MM.1S (cell line): ENCODE measurements at regions not wholly inside any gene's neighbourhood (a gene's known extent, or its start where the extent isn't known, plus 50 kb on each side); places are given as distances from the start of the nearest gene placed in this dataset.

ENCODE experiments used
- EZH2 ChIP-seq: fragments of 300-600 bp; sonication (generic); optimal IDR thresholded peaks from 2 replicates; pipeline ENCODE3; 2017; ENCODE audit warnings: low read depth, mild to moderate bottlenecking, antibody characterized with exemption, low read length, mixed read lengths
- TF ChIP-seq, protein P1 (sequence below): fragments of 300-600 bp; sonication (generic); IDR thresholded peaks from 2 replicates; pipeline ENCODE4 v1.5.1; 2016; ENCODE audit warnings: antibody characterized with exemption, low read length, mixed read lengths

DNA sequence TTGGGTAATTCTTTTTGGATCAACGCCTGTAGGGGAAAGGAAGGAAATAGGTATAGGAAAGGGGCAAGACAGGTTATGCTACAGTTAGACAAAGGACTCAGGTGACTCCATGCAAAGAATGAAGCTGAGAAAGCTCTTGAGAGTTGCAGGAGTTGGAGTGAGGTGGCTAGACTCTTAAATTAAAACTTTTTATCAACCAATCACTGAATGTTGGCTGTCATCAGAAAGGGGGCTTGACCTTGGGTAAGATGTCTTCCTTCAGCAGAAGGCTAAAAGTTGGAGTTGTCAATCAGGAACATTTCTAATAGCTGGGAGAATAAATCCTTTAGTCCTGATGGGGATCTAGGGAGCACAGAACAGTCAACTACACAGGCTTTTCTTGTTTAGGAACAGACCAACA, 595.4 kb downstream of the SLC16A7 start:
- TF ChIP-seq, protein P1, sequence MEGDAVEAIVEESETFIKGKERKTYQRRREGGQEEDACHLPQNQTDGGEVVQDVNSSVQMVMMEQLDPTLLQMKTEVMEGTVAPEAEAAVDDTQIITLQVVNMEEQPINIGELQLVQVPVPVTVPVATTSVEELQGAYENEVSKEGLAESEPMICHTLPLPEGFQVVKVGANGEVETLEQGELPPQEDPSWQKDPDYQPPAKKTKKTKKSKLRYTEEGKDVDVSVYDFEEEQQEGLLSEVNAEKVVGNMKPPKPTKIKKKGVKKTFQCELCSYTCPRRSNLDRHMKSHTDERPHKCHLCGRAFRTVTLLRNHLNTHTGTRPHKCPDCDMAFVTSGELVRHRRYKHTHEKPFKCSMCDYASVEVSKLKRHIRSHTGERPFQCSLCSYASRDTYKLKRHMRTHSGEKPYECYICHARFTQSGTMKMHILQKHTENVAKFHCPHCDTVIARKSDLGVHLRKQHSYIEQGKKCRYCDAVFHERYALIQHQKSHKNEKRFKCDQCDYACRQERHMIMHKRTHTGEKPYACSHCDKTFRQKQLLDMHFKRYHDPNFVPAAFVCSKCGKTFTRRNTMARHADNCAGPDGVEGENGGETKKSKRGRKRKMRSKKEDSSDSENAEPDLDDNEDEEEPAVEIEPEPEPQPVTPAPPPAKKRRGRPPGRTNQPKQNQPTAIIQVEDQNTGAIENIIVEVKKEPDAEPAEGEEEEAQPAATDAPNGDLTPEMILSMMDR, result no peak
- TF ChIP-seq EZH2, result no peak
